Natural killer cell (primary cell): ENCODE measurements at regions not wholly inside any gene's neighbourhood (a gene's known extent, or its start where the extent isn't known, plus 50 kb on each side); places are given as distances from the start of the nearest gene placed in this dataset.
"Not testable (repeated sequence)": the region's sequence is repeated elsewhere in the genome, so short reads cannot be mapped to it uniquely, and the experiment has no call there.

ENCODE experiments used
- ATAC-seq, 3 donors: fragments of 150-1000 bp in 2 of 3; fragments of 200-7000 bp in 1 of 3; cut with Tn5 transposase; 1 replicate in 1 of 3; 2 replicates in 2 of 3; pipeline ENCODE4 v1.10.0; 2021; ENCODE audit warnings: mild to moderate bottlenecking in 2 of 3, moderate library complexity in 2 of 3
- DNase-seq, 2 donors: peaks; one replicate each; pipeline versions ENCODE4 v3.0.0 to v3.0.0-alpha.2; 2013 to 2021; ENCODE audit warnings: mixed read lengths in 1 of 2
- H3K27ac ChIP-seq: one replicate; pipeline ENCODE4 v1.5.1; 2013; ENCODE audit warnings: mild to moderate bottlenecking, low read length
- H3K27me3 ChIP-seq: one replicate; pipeline ENCODE4 v1.6.1; 2013; ENCODE audit warnings: low read length; ENCODE audit not compliant: control insufficient read depth, insufficient read depth
- H3K36me3 ChIP-seq: one replicate; pipeline ENCODE4 v1.6.1; 2013; ENCODE audit warnings: low read length; ENCODE audit not compliant: control insufficient read depth, insufficient read depth
- H3K4me1 ChIP-seq: one replicate; pipeline ENCODE4 v1.6.1; 2013; ENCODE audit warnings: low read length; ENCODE audit not compliant: control insufficient read depth, insufficient read depth
- H3K4me3 ChIP-seq: one replicate; pipeline ENCODE4 v1.5.1; 2013; ENCODE audit warnings: low read length
- H3K9me3 ChIP-seq: one replicate; pipeline ENCODE4 v1.6.1; 2013; ENCODE audit warnings: low read length; ENCODE audit not compliant: control insufficient read depth, insufficient read depth
- H3K27ac Mint-ChIP-seq, 2 donors: one replicate each; pipeline ENCODE4 v1.8.0; 2022; ENCODE audit warnings: mild to moderate bottlenecking in 2 of 2, mixed read lengths in 2 of 2, moderate library complexity in 1 of 2
- H3K27me3 Mint-ChIP-seq, 2 donors: one replicate each; pipeline ENCODE4 v1.8.0; 2022; ENCODE audit warnings: low read depth in 2 of 2, mixed read lengths in 2 of 2
- H3K36me3 Mint-ChIP-seq: one replicate; pipeline ENCODE4 v1.8.0; 2022; ENCODE audit warnings: mixed read lengths
- H3K4me1 Mint-ChIP-seq, 2 donors: one replicate each; pipeline ENCODE4 v1.8.0; 2022; ENCODE audit warnings: mixed read lengths in 2 of 2
- H3K4me3 Mint-ChIP-seq: one replicate; pipeline ENCODE4 v1.8.0; 2022; ENCODE audit warnings: mild to moderate bottlenecking, moderate library complexity, mixed read lengths
- H3K9me3 Mint-ChIP-seq, 2 donors: one replicate each; pipeline ENCODE4 v1.8.0; 2022; ENCODE audit warnings: mixed read lengths in 2 of 2
- WGBS: methylation state at CpG from one replicate; pipeline ENCODE4 v1.1.7; 2013; ENCODE audit warnings: missing lambda C conversion rate; ENCODE audit not compliant: insufficient coverage; 5-methylcytosine and 5-hydroxymethylcytosine counted together
- intact Hi-C: fragments of 100-400 bp; cut with micrococcal nuclease; formaldehyde crosslinking; loops from one replicate; pipeline ENCODE4 v1.14.2; 2022
- TF ChIP-seq, protein P1 (sequence below): fragments of 200-600 bp; IDR thresholded peaks from one replicate; pipeline ENCODE4 v1.8.0; 2022; ENCODE audit warnings: antibody characterized with exemption

- H3K36me3 Mint-ChIP-seq, H3K27me3 ChIP-seq, H3K9me3 ChIP-seq, H3K4me3 Mint-ChIP-seq, DNase-seq, H3K27ac ChIP-seq, H3K27ac Mint-ChIP-seq, H3K27me3 Mint-ChIP-seq, H3K4me1 ChIP-seq, H3K36me3 ChIP-seq, intact Hi-C loops, H3K4me3 ChIP-seq, H3K9me3 Mint-ChIP-seq, ATAC-seq, H3K4me1 Mint-ChIP-seq: not testable (repeated sequence)
- 95% methylated on average over 22 of the region's 31 CpGs for WGBS
Observed at GRCh38 chr4:131750469-131750868, 1398.6 kb upstream of the PCDH10 start.

DNA sequence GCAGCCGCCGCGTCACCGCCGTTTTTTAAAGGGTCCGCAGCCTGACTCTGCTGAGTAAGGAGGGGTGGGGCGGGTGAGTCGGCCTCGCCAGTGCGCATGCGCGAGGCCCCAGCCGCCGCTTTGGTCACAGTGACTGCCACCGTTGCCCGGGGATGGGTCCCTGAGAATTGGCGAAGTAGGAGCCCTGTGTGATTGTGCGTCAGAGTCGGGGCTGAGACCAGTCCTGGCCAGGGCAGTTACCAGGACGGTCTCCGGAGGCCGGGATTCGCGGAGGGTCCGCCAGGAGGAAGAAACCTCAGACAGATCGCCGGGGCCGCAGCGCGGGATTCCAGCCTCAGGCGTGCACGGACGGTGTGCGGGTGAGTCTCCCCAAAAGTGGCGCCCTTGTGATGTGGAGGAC lies 1386.9 kb upstream of the PCDH10 start:
- no CpG with 5 or more reads among the region's 35 CpGs for WGBS
- H3K4me3 Mint-ChIP-seq, H3K4me1 ChIP-seq, intact Hi-C loops, H3K27me3 ChIP-seq, H3K27ac ChIP-seq, DNase-seq, H3K36me3 ChIP-seq, H3K27ac Mint-ChIP-seq, H3K4me3 ChIP-seq, H3K9me3 ChIP-seq, H3K4me1 Mint-ChIP-seq, ATAC-seq, H3K9me3 Mint-ChIP-seq, H3K36me3 Mint-ChIP-seq, H3K27me3 Mint-ChIP-seq: not testable (repeated sequence)

DNA sequence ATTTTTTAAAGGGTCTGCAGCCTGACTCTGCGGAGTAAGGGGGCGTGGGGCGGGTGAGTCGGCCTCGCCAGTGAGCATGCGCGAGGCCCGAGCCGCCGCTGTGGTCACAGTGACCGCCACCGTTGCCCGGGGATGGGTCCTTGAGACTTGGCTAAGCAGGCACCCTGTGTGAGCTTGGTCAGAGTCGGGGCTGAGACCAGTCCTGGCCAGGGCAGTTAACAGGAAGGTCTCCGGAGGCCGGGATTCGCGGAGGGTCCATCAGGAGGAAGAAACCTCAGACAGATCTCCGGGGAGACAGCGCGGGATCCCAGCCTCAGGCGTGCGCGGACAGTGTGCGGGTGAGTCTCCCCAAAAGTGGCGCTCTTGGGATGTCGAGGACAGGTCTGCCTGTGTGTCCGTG lies 1384.4 kb upstream of the PCDH10 start:
- Mint-ChIP-seq H3K27ac (no peak overlapping the region), H3K4me3 (no peak overlapping the region), H3K36me3 (no peaks in the 10 kb centered on the region), H3K9me3 (peaks cover 0 to 4% of the 10 kb centered on the region in 2 donors), H3K4me1 (no peaks in the 10 kb centered on the region), H3K27me3 (no peaks in the 10 kb centered on the region)
- H3K4me3 ChIP-seq: no peak overlapping the region
- H3K36me3 ChIP-seq: no peaks in the 10 kb centered on the region
- no peaks in the 10 kb centered on the region for H3K27me3 ChIP-seq
- 96% methylated on average over 28 of the region's 28 CpGs for WGBS
- H3K9me3 ChIP-seq: peaks cover 5% of the 10 kb centered on the region
- DNase-seq (no peak), ATAC-seq (no peak)
- no peaks in the 10 kb centered on the region for H3K4me1 ChIP-seq
- no peak overlapping the region for H3K27ac ChIP-seq
- TF ChIP-seq, protein P1, sequence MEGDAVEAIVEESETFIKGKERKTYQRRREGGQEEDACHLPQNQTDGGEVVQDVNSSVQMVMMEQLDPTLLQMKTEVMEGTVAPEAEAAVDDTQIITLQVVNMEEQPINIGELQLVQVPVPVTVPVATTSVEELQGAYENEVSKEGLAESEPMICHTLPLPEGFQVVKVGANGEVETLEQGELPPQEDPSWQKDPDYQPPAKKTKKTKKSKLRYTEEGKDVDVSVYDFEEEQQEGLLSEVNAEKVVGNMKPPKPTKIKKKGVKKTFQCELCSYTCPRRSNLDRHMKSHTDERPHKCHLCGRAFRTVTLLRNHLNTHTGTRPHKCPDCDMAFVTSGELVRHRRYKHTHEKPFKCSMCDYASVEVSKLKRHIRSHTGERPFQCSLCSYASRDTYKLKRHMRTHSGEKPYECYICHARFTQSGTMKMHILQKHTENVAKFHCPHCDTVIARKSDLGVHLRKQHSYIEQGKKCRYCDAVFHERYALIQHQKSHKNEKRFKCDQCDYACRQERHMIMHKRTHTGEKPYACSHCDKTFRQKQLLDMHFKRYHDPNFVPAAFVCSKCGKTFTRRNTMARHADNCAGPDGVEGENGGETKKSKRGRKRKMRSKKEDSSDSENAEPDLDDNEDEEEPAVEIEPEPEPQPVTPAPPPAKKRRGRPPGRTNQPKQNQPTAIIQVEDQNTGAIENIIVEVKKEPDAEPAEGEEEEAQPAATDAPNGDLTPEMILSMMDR: no peak
- intact Hi-C loops: no loop called here

DNA sequence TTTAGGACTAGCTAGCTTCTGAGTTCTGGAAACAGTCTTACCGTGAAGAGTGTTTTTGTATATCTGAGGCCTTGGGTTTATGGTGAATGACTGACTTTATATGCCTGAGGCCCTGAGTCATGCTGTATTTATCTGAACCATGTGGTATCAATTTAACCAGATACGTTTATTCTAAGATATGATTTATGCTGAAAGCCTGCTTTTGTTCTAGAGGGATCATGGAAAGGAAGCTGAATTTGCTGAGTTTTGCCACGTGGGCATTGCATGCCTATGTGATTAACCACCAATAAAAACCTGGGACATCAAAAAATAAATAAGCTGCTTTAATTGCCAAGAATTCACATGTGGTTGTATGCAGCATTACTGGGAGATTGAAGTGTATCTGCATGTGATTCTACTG lies 1374.7 kb upstream of the PCDH10 start:
- 20% methylated on average over 2 of the region's 3 CpGs for WGBS
- H3K27me3 ChIP-seq, intact Hi-C loops, ATAC-seq, H3K27me3 Mint-ChIP-seq, H3K4me3 Mint-ChIP-seq, H3K27ac Mint-ChIP-seq, H3K36me3 Mint-ChIP-seq, DNase-seq, H3K4me1 ChIP-seq, H3K36me3 ChIP-seq, H3K9me3 ChIP-seq, H3K4me3 ChIP-seq, H3K9me3 Mint-ChIP-seq, H3K4me1 Mint-ChIP-seq, H3K27ac ChIP-seq: not testable (repeated sequence)

DNA sequence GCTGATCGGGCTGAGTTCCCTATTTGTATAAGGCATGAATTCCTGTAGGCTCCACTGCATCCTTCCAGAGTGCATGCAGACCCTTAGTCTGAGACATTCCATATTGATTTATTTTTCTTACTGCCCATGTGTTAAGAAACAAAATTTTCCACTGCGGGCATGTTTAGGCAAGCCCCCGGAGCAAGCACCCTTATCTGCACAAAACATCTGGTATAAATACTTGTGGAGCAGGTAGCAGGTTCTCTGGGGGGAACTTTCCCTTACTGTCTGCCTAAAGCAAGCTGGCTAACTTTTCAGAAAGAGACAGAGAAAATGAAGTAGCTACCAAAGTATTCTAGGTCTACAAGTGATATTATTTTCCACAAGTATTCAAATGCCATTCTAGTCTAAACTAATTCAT lies 1338.5 kb upstream of the PCDH10 start:
- ATAC-seq, H3K36me3 ChIP-seq, H3K27me3 Mint-ChIP-seq, H3K9me3 ChIP-seq, H3K4me1 Mint-ChIP-seq, DNase-seq, H3K4me1 ChIP-seq, H3K27ac ChIP-seq, H3K27me3 ChIP-seq, intact Hi-C loops, H3K4me3 ChIP-seq, H3K4me3 Mint-ChIP-seq, H3K27ac Mint-ChIP-seq, H3K9me3 Mint-ChIP-seq: not testable (repeated sequence)
- H3K36me3 Mint-ChIP-seq: peaks cover 12% of the 10 kb centered on the region
- 0% methylated on average over 1 of the region's 3 CpGs for WGBS
